ENCODE measurements at regions not wholly inside any gene's neighbourhood (a gene's known extent, or its start where the extent isn't known, plus 50 kb on each side); places are given as distances from the start of the nearest gene placed in this dataset.

DNA sequence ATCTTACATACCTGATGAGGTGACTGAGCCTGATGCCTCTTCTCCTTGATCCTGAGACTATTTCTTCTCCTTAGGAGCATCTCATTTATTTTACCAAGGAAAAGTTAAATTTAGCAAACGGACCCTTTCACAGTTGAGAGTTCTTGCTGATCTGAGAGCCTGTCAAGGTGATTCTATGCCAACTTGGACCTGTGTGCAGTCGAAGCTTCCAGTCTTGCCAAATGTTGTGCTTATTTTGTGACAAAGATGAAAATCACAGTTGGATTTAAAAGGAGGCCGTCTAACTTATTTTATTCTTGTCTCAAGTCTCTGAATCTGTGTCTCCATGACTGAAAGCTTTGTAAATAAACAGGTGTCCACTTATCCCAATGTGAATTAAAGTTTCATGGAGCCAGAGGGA is 296.3 kb upstream of the EPHA3 start:
- Histone ChIP-seq H3K27ac (ENCODE audit: low read depth, low read length, poor library complexity, severe bottlenecking) (no peak overlapping the region), H3K4me2 (ENCODE audit: low read length) (no peak overlapping the region), H3F3A (ENCODE audit: insufficient read depth, low read length) (no peaks in the 10 kb centered on the region; the same call in 1 of the 2 replicates), H3K9me2 (ENCODE audit: low read depth, low read length) (no peaks in the 10 kb centered on the region), H3K27me3 (ENCODE audit: insufficient read depth, low read length) (no peaks in the 10 kb centered on the region), H3K79me2 (ENCODE audit: insufficient read depth, low read length) (no peaks in the 10 kb centered on the region), H3K4me3 (ENCODE audit: low read depth, low read length, poor library complexity, severe bottlenecking) (no peak overlapping the region), H3K9me3 (ENCODE audit: low read length) (no peaks in the 10 kb centered on the region), H2AFZ (ENCODE audit: low read length) (no peak overlapping the region), H3K4me1 (ENCODE audit: insufficient read depth, low read length, severe bottlenecking) (no peaks in the 10 kb centered on the region), H4K20me1 (ENCODE audit: insufficient read depth, low read length) (no peaks in the 10 kb centered on the region), H3K36me3 (ENCODE audit: insufficient read depth, low read length) (no peaks in the 10 kb centered on the region), H3K9ac (ENCODE audit: low read length) (no peak overlapping the region)
- no peak for TF ChIP-seq EZH2 (IDR thresholded peaks at IDR 0.05; ENCODE audit: borderline replicate concordance, low read length)
- TF ChIP-seq, protein P1, sequence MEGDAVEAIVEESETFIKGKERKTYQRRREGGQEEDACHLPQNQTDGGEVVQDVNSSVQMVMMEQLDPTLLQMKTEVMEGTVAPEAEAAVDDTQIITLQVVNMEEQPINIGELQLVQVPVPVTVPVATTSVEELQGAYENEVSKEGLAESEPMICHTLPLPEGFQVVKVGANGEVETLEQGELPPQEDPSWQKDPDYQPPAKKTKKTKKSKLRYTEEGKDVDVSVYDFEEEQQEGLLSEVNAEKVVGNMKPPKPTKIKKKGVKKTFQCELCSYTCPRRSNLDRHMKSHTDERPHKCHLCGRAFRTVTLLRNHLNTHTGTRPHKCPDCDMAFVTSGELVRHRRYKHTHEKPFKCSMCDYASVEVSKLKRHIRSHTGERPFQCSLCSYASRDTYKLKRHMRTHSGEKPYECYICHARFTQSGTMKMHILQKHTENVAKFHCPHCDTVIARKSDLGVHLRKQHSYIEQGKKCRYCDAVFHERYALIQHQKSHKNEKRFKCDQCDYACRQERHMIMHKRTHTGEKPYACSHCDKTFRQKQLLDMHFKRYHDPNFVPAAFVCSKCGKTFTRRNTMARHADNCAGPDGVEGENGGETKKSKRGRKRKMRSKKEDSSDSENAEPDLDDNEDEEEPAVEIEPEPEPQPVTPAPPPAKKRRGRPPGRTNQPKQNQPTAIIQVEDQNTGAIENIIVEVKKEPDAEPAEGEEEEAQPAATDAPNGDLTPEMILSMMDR (IDR thresholded peaks at IDR 0.05; ENCODE audit: low read length), result no peak

DNA sequence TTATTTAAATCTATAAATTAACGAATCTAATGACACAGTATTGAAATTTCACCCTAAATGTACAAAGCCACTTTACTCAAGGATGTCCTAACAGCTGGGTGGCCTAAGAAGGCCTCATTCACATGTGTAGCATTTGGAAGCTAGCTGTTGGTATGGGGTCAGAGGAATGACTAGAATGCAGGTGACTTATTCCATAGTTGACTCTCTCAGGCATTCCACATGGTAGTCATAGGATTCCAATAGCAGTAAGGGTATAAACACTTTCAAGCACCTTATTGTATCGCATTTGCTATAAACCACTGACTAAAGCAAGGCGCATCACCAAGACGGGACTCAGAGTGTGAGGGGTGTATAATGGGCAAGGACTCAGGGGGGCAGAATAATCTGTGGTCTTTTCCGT is 294.8 kb upstream of the EPHA3 start:
- H3F3A ChIP-seq (ENCODE audit: insufficient read depth, low read length), result no peaks in the 10 kb centered on the region; the same call in 1 of the 2 replicates
- no peak overlapping the region for H3K27ac ChIP-seq (ENCODE audit: low read depth, low read length, poor library complexity, severe bottlenecking)
- no peak overlapping the region for H3K4me3 ChIP-seq (ENCODE audit: low read depth, low read length, poor library complexity, severe bottlenecking)
- H4K20me1 ChIP-seq (ENCODE audit: insufficient read depth, low read length), result no peaks in the 10 kb centered on the region
- H2AFZ ChIP-seq (ENCODE audit: low read length), result no peak overlapping the region
- no peaks in the 10 kb centered on the region for H3K79me2 ChIP-seq (ENCODE audit: insufficient read depth, low read length)
- H3K9me3 ChIP-seq (ENCODE audit: low read length), result no peaks in the 10 kb centered on the region
- no peaks in the 10 kb centered on the region for H3K27me3 ChIP-seq (ENCODE audit: insufficient read depth, low read length)
- no peak overlapping the region for H3K4me2 ChIP-seq (ENCODE audit: low read length)
- H3K36me3 ChIP-seq (ENCODE audit: insufficient read depth, low read length), result no peaks in the 10 kb centered on the region
- no peaks in the 10 kb centered on the region for H3K4me1 ChIP-seq (ENCODE audit: insufficient read depth, low read length, severe bottlenecking)
- no peaks in the 10 kb centered on the region for H3K9me2 ChIP-seq (ENCODE audit: low read depth, low read length)
- H3K9ac ChIP-seq (ENCODE audit: low read length), result no peak overlapping the region
- TF ChIP-seq EZH2 (IDR thresholded peaks at IDR 0.05; ENCODE audit: borderline replicate concordance, low read length), result no peak
- TF ChIP-seq, protein P1 (IDR thresholded peaks at IDR 0.05; ENCODE audit: low read length), result no peak

DNA sequence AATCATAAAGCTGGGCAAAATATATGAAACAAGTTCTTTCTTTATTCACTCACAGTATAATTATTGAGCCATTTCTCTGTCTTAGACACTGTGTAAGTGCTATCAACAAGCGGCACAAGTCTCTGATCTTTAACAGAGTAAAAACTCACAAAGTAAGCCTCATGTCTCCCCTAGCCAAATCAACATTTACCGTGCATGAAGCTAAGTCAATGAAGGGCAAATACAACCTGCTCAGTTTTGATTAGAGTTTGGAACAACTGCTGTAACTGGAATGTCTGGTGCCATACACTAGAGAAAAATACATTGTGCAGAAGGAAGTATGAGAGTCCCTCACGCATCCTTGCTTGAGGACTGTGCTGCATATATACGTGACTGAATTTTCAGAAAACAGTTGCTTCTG is 291.0 kb upstream of the EPHA3 start:
- no peaks in the 10 kb centered on the region for H3K27me3 ChIP-seq (ENCODE audit: insufficient read depth, low read length)
- H3K9ac ChIP-seq (ENCODE audit: low read length), result no peak overlapping the region
- H3K27ac ChIP-seq (ENCODE audit: low read depth, low read length, poor library complexity, severe bottlenecking), result no peak overlapping the region
- H3K4me1 ChIP-seq (ENCODE audit: insufficient read depth, low read length, severe bottlenecking), result no peaks in the 10 kb centered on the region
- no peaks in the 10 kb centered on the region for H3K79me2 ChIP-seq (ENCODE audit: insufficient read depth, low read length)
- H4K20me1 ChIP-seq (ENCODE audit: insufficient read depth, low read length), result no peaks in the 10 kb centered on the region
- no peaks in the 10 kb centered on the region for H3F3A ChIP-seq (ENCODE audit: insufficient read depth, low read length)
- no peaks in the 10 kb centered on the region for H3K9me2 ChIP-seq (ENCODE audit: low read depth, low read length)
- no peak overlapping the region for H2AFZ ChIP-seq (ENCODE audit: low read length)
- H3K36me3 ChIP-seq (ENCODE audit: insufficient read depth, low read length), result no peaks in the 10 kb centered on the region
- H3K9me3 ChIP-seq (ENCODE audit: low read length), result no peaks in the 10 kb centered on the region
- no peak overlapping the region for H3K4me3 ChIP-seq (ENCODE audit: low read depth, low read length, poor library complexity, severe bottlenecking)
- H3K4me2 ChIP-seq (ENCODE audit: low read length), result no peak overlapping the region
- TF ChIP-seq, protein P1 (IDR thresholded peaks at IDR 0.05; ENCODE audit: low read length), result no peak
- TF ChIP-seq EZH2 (IDR thresholded peaks at IDR 0.05; ENCODE audit: borderline replicate concordance, low read length), result no peak

All from OCI-LY1 (cell line).